Endothelial cell of umbilical vein (primary cell): ENCODE measurements at regions not wholly inside any gene's neighbourhood (a gene's known extent, or its start where the extent isn't known, plus 50 kb on each side); places are given as distances from the start of the nearest gene placed in this dataset.

Source experiments
- BruUV-seq: library from RNA; stranded (reverse); fragments of 400-500 nt; replicated peaks from 2 replicates; lab custom pipeline; 2021; lab: Mats Ljungman, UMichigan
- CTCF ChIA-PET: fragments of 300-600, 350-600 bp; sonication (Branson Sonifier 250); formaldehyde crosslinking; loops from one replicate; lab custom pipeline; 2021; ENCODE audit warnings: antibody characterized with exemption, inconsistent platforms; lab: Charles Lee
- POLR2A ChIA-PET: fragments of 300-600, 350-600 bp; sonication (Branson Sonifier 250); formaldehyde crosslinking; loops from one replicate; lab custom pipeline; 2021; ENCODE audit warnings: antibody characterized with exemption, inconsistent platforms; lab: Charles Lee
- DNase-seq: peaks from one replicate; pipeline ENCODE4 v3.0.0-alpha.2; 2011; ENCODE audit warnings: low read depth, low spot score
- FAIRE-seq: peaks from 2 replicates; lab custom pipeline; 2011; peaks lifted over from hg19 to GRCh38; lab: Jason Lieb, UNC
- H2AFZ ChIP-seq: 2 replicates; pipeline ENCODE4 v1.6.0; 2012; ENCODE audit warnings: low read depth, low read length, control low read depth, inconsistent platforms
- H3K27ac ChIP-seq: 2 replicates; pipeline ENCODE4 v1.5.1; 2011; ENCODE audit warnings: low read depth, mild to moderate bottlenecking, control low read depth, low read length, moderate library complexity; ENCODE audit not compliant: insufficient read depth
- H3K27me3 ChIP-seq, 2 experiments: 2 replicates each; pipeline versions ENCODE4 v1.6.0 to v1.6.1; 2011; ENCODE audit warnings: low read length in 2 of 2, mixed read lengths in 1 of 2; ENCODE audit not compliant: control insufficient read depth in 2 of 2, insufficient read depth in 2 of 2
- H3K36me3 ChIP-seq, 2 experiments: 2 replicates in 1 of 2; 3 replicates in 1 of 2; pipeline ENCODE4 v1.5.1; 2011; ENCODE audit warnings: low read length in 2 of 2, mild to moderate bottlenecking in 1 of 2, moderate library complexity in 1 of 2; ENCODE audit not compliant: control insufficient read depth in 2 of 2, insufficient read depth in 2 of 2; ENCODE audit errors: extremely low read depth in 1 of 2
- H3K4me1 ChIP-seq: 3 replicates; pipeline ENCODE4 v1.5.1; 2011; ENCODE audit warnings: mild to moderate bottlenecking, low read length; ENCODE audit not compliant: control insufficient read depth, insufficient read depth; ENCODE audit errors: extremely low read depth
- H3K4me2 ChIP-seq: 2 replicates; pipeline ENCODE4 v1.6.1; 2011; ENCODE audit warnings: low read length, control low read depth, mixed read lengths; ENCODE audit not compliant: insufficient read depth
- H3K4me3 ChIP-seq, 3 experiments: fragments of 200-600 bp in 1 of 3; sonication (generic), shearing (Covaris generic) in 1 of 3; replicated peaks in 1 of 3; 2 replicates each; pipeline ENCODE4 v1.5.1; 2011 to 2016; ENCODE audit warnings: control low read depth in 3 of 3, low read length in 3 of 3, mild to moderate bottlenecking in 2 of 3, inconsistent platforms in 1 of 3, low read depth in 1 of 3, moderate library complexity in 1 of 3; ENCODE audit not compliant: insufficient read depth in 1 of 3
- H3K79me2 ChIP-seq: 2 replicates; pipeline ENCODE4 v1.6.0; 2012; ENCODE audit warnings: low read length, inconsistent platforms; ENCODE audit not compliant: control insufficient read depth, insufficient read depth
- H3K9ac ChIP-seq: replicated peaks from 2 replicates; pipeline ENCODE3; 2011; ENCODE audit warnings: low read length, control low read depth; ENCODE audit not compliant: insufficient read depth; ENCODE audit errors: extremely low read depth
- H3K9me1 ChIP-seq: replicated peaks from 3 replicates; pipeline ENCODE4 v1.6.0; 2011; ENCODE audit warnings: mild to moderate bottlenecking, low read length; ENCODE audit not compliant: control insufficient read depth, insufficient read depth; ENCODE audit errors: extremely low read depth
- H3K9me3 ChIP-seq: replicated peaks from 2 replicates; pipeline ENCODE4 v1.5.1; 2012; ENCODE audit warnings: low read length, inconsistent platforms; ENCODE audit not compliant: control insufficient read depth, insufficient read depth
- H4K20me1 ChIP-seq: replicated peaks from 2 replicates; pipeline ENCODE3; 2011; ENCODE audit warnings: mild to moderate bottlenecking, low read length; ENCODE audit not compliant: control insufficient read depth, insufficient read depth; ENCODE audit errors: extremely low read depth
- CTCF ChIP-seq, 2 donors: IDR thresholded peaks; 1 replicate in 1 of 2; 2 replicates in 1 of 2; pipeline ENCODE4 v1.5.1; 2011; ENCODE audit warnings: low read length in 2 of 2, mild to moderate bottlenecking in 2 of 2, moderate library complexity in 2 of 2, control low read depth in 1 of 2, inconsistent platforms in 1 of 2, low read depth in 1 of 2; ENCODE audit not compliant: insufficient read depth in 1 of 2; ENCODE audit errors: extremely low read depth in 1 of 2
- EZH2 ChIP-seq: IDR thresholded peaks from 2 replicates; pipeline ENCODE4 v1.6.1; 2012; ENCODE audit warnings: borderline replicate concordance, low read depth, mild to moderate bottlenecking, moderate library complexity, low read length, inconsistent platforms; ENCODE audit not compliant: severe bottlenecking
- FOS ChIP-seq: IDR thresholded peaks from 2 replicates; pipeline ENCODE4 v1.6.1; 2011; ENCODE audit warnings: mild to moderate bottlenecking, low read length, moderate library complexity, borderline replicate concordance; ENCODE audit not compliant: insufficient read depth
- GATA2 ChIP-seq: IDR thresholded peaks from 2 replicates; pipeline ENCODE4 v1.7.0; 2011; ENCODE audit warnings: low read depth, mild to moderate bottlenecking, moderate library complexity, mixed read lengths, low read length; ENCODE audit not compliant: insufficient read length, insufficient read depth
- JUN ChIP-seq: IDR thresholded peaks from 2 replicates; pipeline ENCODE4 v1.6.1; 2011; ENCODE audit warnings: borderline replicate concordance, low read depth; ENCODE audit not compliant: insufficient read length, insufficient read depth
- MAX ChIP-seq: IDR thresholded peaks from 2 replicates; pipeline ENCODE4 v1.6.1; 2011; ENCODE audit not compliant: insufficient read depth, insufficient read length
- MYC ChIP-seq: IDR thresholded peaks from one replicate; pipeline ENCODE4 v1.6.1; 2011; ENCODE audit warnings: mild to moderate bottlenecking, low read depth, low read length
- POLR2A ChIP-seq: IDR thresholded peaks from 2 replicates; pipeline ENCODE4 v1.6.1; 2012; ENCODE audit warnings: low read depth, mild to moderate bottlenecking, control low read depth, low read length
- POLR2AphosphoS5 ChIP-seq: IDR thresholded peaks from 2 replicates; pipeline ENCODE4 v1.6.1; 2012; ENCODE audit warnings: low read depth, mild to moderate bottlenecking, control low read depth, low read length, moderate library complexity; ENCODE audit not compliant: insufficient read depth
- dilution Hi-C: fragments of 300-500 bp; cut with MboI; formaldehyde crosslinking; loops from one replicate; pipeline ENCODE4 v1.15.0; 2019; ENCODE audit warnings: low sequenced_read_pairs; ENCODE audit not compliant: extremely low pct_ligation_motif_present
- intact Hi-C: fragments of 100-400 bp; cut with micrococcal nuclease; formaldehyde crosslinking; loops from one replicate; pipeline ENCODE4 v1.10.0; 2022

GRCh38 chr1:58065520-58065919 is 481.0 kb downstream of the OMA1 start:
- CTCF ChIA-PET = no interaction called here

More at GRCh38 chr1:58065520-58065919, 481.0 kb downstream of the OMA1 start:
- H3K9me3 ChIP-seq = no peaks in the 10 kb centered on the region
- TF ChIP-seq FOS = no peak
- TF ChIP-seq MAX = no peak
- TF ChIP-seq POLR2AphosphoS5 = no peak
- no peak for TF ChIP-seq CTCF (IDR thresholded peaks at IDR 0.05; ENCODE audit: extremely low read depth in 1 of 2, insufficient read depth in 1 of 2, low read depth in 1 of 2, low read length in 2 of 2)
- no peak for TF ChIP-seq MYC
- no peak for TF ChIP-seq EZH2
- no peak for TF ChIP-seq GATA2
- TF ChIP-seq POLR2A = no peak
- no peak for TF ChIP-seq JUN
- H3K9ac ChIP-seq = no peak overlapping the region
- intact Hi-C loops = no loop called here
- BruUV-seq = no TSS peak
- dilution Hi-C loops = no loop called here
- no peaks in the 10 kb centered on the region for H3K27me3 ChIP-seq
- H3K4me2 ChIP-seq = no peak overlapping the region
- DNase-seq (no peak), FAIRE-seq (no peak)
- no peaks in the 10 kb centered on the region for H4K20me1 ChIP-seq
- H3K27ac ChIP-seq = no peak overlapping the region
- no peaks in the 10 kb centered on the region for H3K36me3 ChIP-seq
- no peak overlapping the region for H2AFZ ChIP-seq
- POLR2A ChIA-PET = no interaction called here
- no peak overlapping the region for H3K4me3 ChIP-seq
- H3K9me1 ChIP-seq = no peaks in the 10 kb centered on the region
- no peaks in the 10 kb centered on the region for H3K4me1 ChIP-seq
- H3K79me2 ChIP-seq = no peaks in the 10 kb centered on the region
